ENCODE measurements at regions not wholly inside any gene's neighbourhood (a gene's known extent, or its start where the extent isn't known, plus 50 kb on each side); places are given as distances from the start of the nearest gene placed in this dataset.

DNA sequence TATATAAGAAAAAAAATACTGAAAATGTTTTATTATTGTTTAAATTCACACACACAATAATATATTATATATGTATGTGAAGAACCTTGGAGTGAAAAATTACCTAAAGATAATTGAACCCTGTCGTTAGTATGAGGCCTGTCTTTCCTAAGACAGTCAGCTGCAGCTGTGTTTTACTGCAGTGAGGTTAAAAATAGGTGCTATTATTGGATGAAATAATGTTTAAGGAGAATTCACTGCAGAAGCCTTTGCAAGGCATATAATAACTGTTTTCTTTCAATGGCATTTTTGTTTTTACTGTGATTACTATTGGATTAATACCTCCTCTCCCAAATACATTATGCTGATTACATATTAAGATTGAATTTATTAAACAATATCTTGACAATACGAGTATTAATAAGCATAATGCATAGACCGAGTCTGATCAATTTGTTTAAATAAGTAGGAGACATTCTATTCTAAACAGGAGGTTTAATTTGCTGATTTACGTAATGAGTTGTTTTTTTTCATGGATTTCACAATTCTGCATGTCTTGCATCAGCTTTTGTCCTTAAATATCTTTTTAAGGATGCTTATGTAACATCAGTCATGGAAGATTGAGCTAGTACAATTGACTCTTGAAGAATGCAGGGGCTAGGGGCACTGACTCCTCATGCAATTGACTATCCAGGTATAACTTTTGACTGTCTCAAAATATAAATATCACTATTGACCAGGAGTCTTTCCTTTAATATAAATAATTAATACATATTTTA, 1181.1 kb upstream of the PCDH7 start:
- TF ChIP-seq, protein P1, sequence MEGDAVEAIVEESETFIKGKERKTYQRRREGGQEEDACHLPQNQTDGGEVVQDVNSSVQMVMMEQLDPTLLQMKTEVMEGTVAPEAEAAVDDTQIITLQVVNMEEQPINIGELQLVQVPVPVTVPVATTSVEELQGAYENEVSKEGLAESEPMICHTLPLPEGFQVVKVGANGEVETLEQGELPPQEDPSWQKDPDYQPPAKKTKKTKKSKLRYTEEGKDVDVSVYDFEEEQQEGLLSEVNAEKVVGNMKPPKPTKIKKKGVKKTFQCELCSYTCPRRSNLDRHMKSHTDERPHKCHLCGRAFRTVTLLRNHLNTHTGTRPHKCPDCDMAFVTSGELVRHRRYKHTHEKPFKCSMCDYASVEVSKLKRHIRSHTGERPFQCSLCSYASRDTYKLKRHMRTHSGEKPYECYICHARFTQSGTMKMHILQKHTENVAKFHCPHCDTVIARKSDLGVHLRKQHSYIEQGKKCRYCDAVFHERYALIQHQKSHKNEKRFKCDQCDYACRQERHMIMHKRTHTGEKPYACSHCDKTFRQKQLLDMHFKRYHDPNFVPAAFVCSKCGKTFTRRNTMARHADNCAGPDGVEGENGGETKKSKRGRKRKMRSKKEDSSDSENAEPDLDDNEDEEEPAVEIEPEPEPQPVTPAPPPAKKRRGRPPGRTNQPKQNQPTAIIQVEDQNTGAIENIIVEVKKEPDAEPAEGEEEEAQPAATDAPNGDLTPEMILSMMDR (IDR thresholded peaks at IDR 0.05; ENCODE audit: poor library complexity, severe bottlenecking) = no peak
- no peak for TF ChIP-seq EZH2 (IDR thresholded peaks at IDR 0.05; ENCODE audit: borderline replicate concordance, insufficient read depth, low read length, poor library complexity, severe bottlenecking)

Data from neural cell (in vitro differentiated cells).